ENCODE measurements at regions not wholly inside any gene's neighbourhood (a gene's known extent, or its start where the extent isn't known, plus 50 kb on each side); places are given as distances from the start of the nearest gene placed in this dataset.

- H3K4me3 Mint-ChIP-seq = peak overlapping the region in 1 of 4 donors; percentile 50
- peaks cover 0 to 5% (median 2%) of the 10 kb centered on the region in 3 donors for H3K9me3 Mint-ChIP-seq
- peaks cover 0 to 11% (median 3%) of the 10 kb centered on the region in 3 donors for H3K4me1 Mint-ChIP-seq
- H3K27me3 Mint-ChIP-seq = no peaks in the 10 kb centered on the region
- H3K27ac Mint-ChIP-seq = no peak overlapping the region
- no peaks in the 10 kb centered on the region for H3K36me3 Mint-ChIP-seq
Observed at GRCh38 chr7:41478187-41478586, 224.7 kb downstream of the INHBA start.

- Mint-ChIP-seq H3K4me1 (peaks cover 0 to 11% (median 3%) of the 10 kb centered on the region in 3 donors), H3K9me3 (peaks cover 2 to 5% (median 2%) of the 10 kb centered on the region in 3 donors), H3K27ac (no peak overlapping the region), H3K27me3 (no peaks in the 10 kb centered on the region), H3K4me3 (no peak overlapping the region), H3K36me3 (no peaks in the 10 kb centered on the region)
Observed at GRCh38 chr7:41476460-41476803, 226.5 kb downstream of the INHBA start.

GRCh38 chr7:41475801-41476459 is 227.0 kb downstream of the INHBA start:
- Mint-ChIP-seq H3K27ac (no peak overlapping the region), H3K4me3 (no peak overlapping the region), H3K27me3 (no peaks in the 10 kb centered on the region), H3K36me3 (no peaks in the 10 kb centered on the region), H3K9me3 (peaks cover 2 to 5% (median 2%) of the 10 kb centered on the region in 3 donors), H3K4me1 (peaks cover 0 to 11% (median 3%) of the 10 kb centered on the region in 3 donors)

GRCh38 chr7:41472427-41473125 is 230.3 kb downstream of the INHBA start:
- H3K27me3 Mint-ChIP-seq = peaks cover 4% of the 10 kb centered on the region
- H3K4me1 Mint-ChIP-seq = peaks cover 0 to 8% (median 3%) of the 10 kb centered on the region in 3 donors
- H3K27ac Mint-ChIP-seq = no peak overlapping the region
- H3K4me3 Mint-ChIP-seq = no peak overlapping the region
- no peaks in the 10 kb centered on the region for H3K36me3 Mint-ChIP-seq
- H3K9me3 Mint-ChIP-seq = peaks cover 0 to 2% (median 0%) of the 10 kb centered on the region in 3 donors

- Mint-ChIP-seq H3K36me3 (no peaks in the 10 kb centered on the region), H3K27me3 (peaks cover 9% of the 10 kb centered on the region), H3K4me1 (peaks cover 0 to 4% (median 2%) of the 10 kb centered on the region in 3 donors), H3K4me3 (no peak overlapping the region), H3K27ac (no peak overlapping the region), H3K9me3 (peaks cover 0 to 2% (median 0%) of the 10 kb centered on the region in 3 donors)
Observed at GRCh38 chr7:41470081-41470480, 232.8 kb downstream of the INHBA start.

- Mint-ChIP-seq H3K4me3 (no peak overlapping the region), H3K9me3 (no peaks in the 10 kb centered on the region), H3K27ac (no peak overlapping the region), H3K4me1 (peaks cover 0 to 4% (median 2%) of the 10 kb centered on the region in 3 donors), H3K27me3 (peaks cover 9% of the 10 kb centered on the region), H3K36me3 (peaks cover 2% of the 10 kb centered on the region)
Observed at GRCh38 chr7:41467596-41467995, 235.3 kb downstream of the INHBA start.

- Mint-ChIP-seq H3K4me3 (no peak overlapping the region), H3K27ac (no peak overlapping the region), H3K36me3 (peaks cover 2% of the 10 kb centered on the region), H3K9me3 (no peaks in the 10 kb centered on the region), H3K27me3 (peaks cover 9% of the 10 kb centered on the region), H3K4me1 (peaks cover 0 to 4% (median 2%) of the 10 kb centered on the region in 3 donors)
Observed at GRCh38 chr7:41466760-41467384, 236.0 kb downstream of the INHBA start.

- Mint-ChIP-seq H3K4me1 (peaks cover 0 to 4% (median 2%) of the 10 kb centered on the region in 3 donors), H3K9me3 (no peaks in the 10 kb centered on the region), H3K36me3 (peaks cover 2% of the 10 kb centered on the region), H3K4me3 (no peak overlapping the region), H3K27ac (no peak overlapping the region), H3K27me3 (peaks cover 9% of the 10 kb centered on the region)
Observed at GRCh38 chr7:41465571-41465970, 237.3 kb downstream of the INHBA start.

- peaks cover 2% of the 10 kb centered on the region for H3K36me3 Mint-ChIP-seq
- no peaks in the 10 kb centered on the region for H3K9me3 Mint-ChIP-seq
Observed at GRCh38 chr7:41463770-41464470, 239.0 kb downstream of the INHBA start.

GRCh38 chr7:41459623-41460261 is 243.1 kb downstream of the INHBA start:
- Mint-ChIP-seq H3K9me3 (peaks cover 0 to 7% (median 5%) of the 10 kb centered on the region in 3 donors), H3K4me3 (no peak overlapping the region), H3K36me3 (peaks cover 3% of the 10 kb centered on the region), H3K4me1 (peaks cover 0 to 2% (median 0%) of the 10 kb centered on the region in 3 donors), H3K27me3 (no peaks in the 10 kb centered on the region), H3K27ac (no peak overlapping the region)

More at GRCh38 chr7:41463770-41464470, 239.0 kb downstream of the INHBA start:
- no peak overlapping the region for H3K27ac Mint-ChIP-seq
- peaks cover 0 to 4% (median 2%) of the 10 kb centered on the region in 3 donors for H3K4me1 Mint-ChIP-seq
- peaks cover 9% of the 10 kb centered on the region for H3K27me3 Mint-ChIP-seq
- no peak overlapping the region for H3K4me3 Mint-ChIP-seq

GRCh38 chr7:41459183-41459582 is 243.7 kb downstream of the INHBA start:
- Mint-ChIP-seq H3K9me3 (peaks cover 0 to 7% (median 5%) of the 10 kb centered on the region in 3 donors), H3K36me3 (peaks cover 3% of the 10 kb centered on the region), H3K4me3 (no peak overlapping the region), H3K4me1 (peaks cover 0 to 2% (median 0%) of the 10 kb centered on the region in 3 donors), H3K27ac (no peak overlapping the region), H3K27me3 (no peaks in the 10 kb centered on the region)

- peaks cover 1% of the 10 kb centered on the region for H3K36me3 Mint-ChIP-seq
- H3K27me3 Mint-ChIP-seq = peaks cover 2% of the 10 kb centered on the region
- peaks cover 0 to 7% (median 5%) of the 10 kb centered on the region in 3 donors for H3K9me3 Mint-ChIP-seq
- no peak overlapping the region for H3K27ac Mint-ChIP-seq
- no peak overlapping the region for H3K4me3 Mint-ChIP-seq
- peaks cover 0 to 2% (median 0%) of the 10 kb centered on the region in 3 donors for H3K4me1 Mint-ChIP-seq
Observed at GRCh38 chr7:41457832-41458437, 245.0 kb downstream of the INHBA start.

GRCh38 chr7:41451826-41452225 is 251.1 kb downstream of the INHBA start:
- peaks cover 0 to 1% (median 0%) of the 10 kb centered on the region in 3 donors for H3K4me1 Mint-ChIP-seq
- no peak overlapping the region for H3K4me3 Mint-ChIP-seq
- H3K9me3 Mint-ChIP-seq = peaks cover 0 to 2% (median 0%) of the 10 kb centered on the region in 3 donors
- H3K27ac Mint-ChIP-seq = no peak overlapping the region
- H3K27me3 Mint-ChIP-seq = peaks cover 2% of the 10 kb centered on the region
- H3K36me3 Mint-ChIP-seq = peaks cover 2% of the 10 kb centered on the region

GRCh38 chr7:41449694-41450093 is 253.2 kb downstream of the INHBA start:
- H3K9me3 Mint-ChIP-seq = no peaks in the 10 kb centered on the region
- peaks cover 0 to 1% (median 0%) of the 10 kb centered on the region in 3 donors for H3K4me1 Mint-ChIP-seq
- no peak overlapping the region for H3K27ac Mint-ChIP-seq
- H3K4me3 Mint-ChIP-seq = no peak overlapping the region
- peaks cover 2% of the 10 kb centered on the region for H3K36me3 Mint-ChIP-seq
- peaks cover 2% of the 10 kb centered on the region for H3K27me3 Mint-ChIP-seq

Measured in IgD-negative memory B cell (primary cell).